ENCODE measurements at regions not wholly inside any gene's neighbourhood (a gene's known extent, or its start where the extent isn't known, plus 50 kb on each side); places are given as distances from the start of the nearest gene placed in this dataset.

DNA sequence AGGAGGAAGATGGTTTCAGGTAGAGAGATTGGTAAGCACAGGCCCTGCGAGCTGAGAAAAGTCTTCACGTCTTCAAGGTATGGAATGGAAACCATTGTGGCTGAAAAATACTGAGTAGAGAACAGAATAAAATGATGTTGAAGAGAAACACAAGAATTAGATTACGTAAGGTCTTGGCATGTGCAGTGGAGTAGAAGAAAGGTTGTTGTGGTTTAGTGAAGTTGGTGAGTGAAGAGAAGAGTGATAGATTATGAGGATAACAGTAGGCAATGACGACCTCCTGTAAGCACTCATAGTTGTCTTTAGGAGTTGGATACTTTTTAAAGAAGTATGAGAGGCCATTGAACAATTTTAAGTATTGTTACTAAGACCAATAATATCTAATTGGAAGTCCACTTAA is 642.6 kb downstream of the PCDH7 start:
- no peak for TF ChIP-seq ESRRG (CRISPR knock-in tag; IDR thresholded peaks at IDR 0.05)
- TF ChIP-seq, protein P1, sequence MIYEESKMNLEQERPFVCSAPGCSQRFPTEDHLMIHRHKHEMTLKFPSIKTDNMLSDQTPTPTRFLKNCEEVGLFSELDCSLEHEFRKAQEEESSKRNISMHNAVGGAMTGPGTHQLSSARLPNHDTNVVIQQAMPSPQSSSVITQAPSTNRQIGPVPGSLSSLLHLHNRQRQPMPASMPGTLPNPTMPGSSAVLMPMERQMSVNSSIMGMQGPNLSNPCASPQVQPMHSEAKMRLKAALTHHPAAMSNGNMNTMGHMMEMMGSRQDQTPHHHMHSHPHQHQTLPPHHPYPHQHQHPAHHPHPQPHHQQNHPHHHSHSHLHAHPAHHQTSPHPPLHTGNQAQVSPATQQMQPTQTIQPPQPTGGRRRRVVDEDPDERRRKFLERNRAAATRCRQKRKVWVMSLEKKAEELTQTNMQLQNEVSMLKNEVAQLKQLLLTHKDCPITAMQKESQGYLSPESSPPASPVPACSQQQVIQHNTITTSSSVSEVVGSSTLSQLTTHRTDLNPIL (CRISPR knock-in tag; IDR thresholded peaks at IDR 0.05; ENCODE audit: low read depth), result no peak

All from SK-N-SH treated with all-trans-retinoic acid at 6 μM for 48 hours (cell line).